ENCODE measurements at regions not wholly inside any gene's neighbourhood (a gene's known extent, or its start where the extent isn't known, plus 50 kb on each side); places are given as distances from the start of the nearest gene placed in this dataset.

DNA sequence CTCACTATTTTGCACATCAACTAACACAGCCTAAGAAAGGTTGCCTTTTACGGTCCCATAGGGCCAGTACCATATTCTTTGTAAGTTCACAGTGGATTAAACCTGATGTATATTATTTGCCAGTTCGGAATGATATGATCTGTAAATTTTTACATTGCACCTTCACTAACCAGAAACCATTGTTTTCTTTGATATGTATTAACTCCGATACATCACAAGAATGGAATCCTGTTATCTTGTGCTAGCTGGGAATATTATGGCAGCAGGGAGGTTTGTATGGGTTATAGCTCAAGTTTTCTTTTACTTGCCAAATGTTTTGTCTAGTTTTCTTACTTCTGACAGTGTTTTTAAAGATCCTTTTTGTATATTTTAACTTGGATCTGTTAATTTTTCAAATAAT lies 51.4 kb upstream of the S1PR1 start:
- H3K9me3 ChIP-seq, result no peaks in the 10 kb centered on the region
- ATAC-seq (no peak), DNase-seq (no peak)
- H3K4me3 ChIP-seq, result no peak overlapping the region
- intact Hi-C loops (cut with DNase I, micrococcal nuclease), result no loop called here
- no peaks in the 10 kb centered on the region for H3K4me1 ChIP-seq (ENCODE audit: low read depth)
- H3K36me3 ChIP-seq (ENCODE audit: low read depth), result no peaks in the 10 kb centered on the region
- TF ChIP-seq, protein P1, sequence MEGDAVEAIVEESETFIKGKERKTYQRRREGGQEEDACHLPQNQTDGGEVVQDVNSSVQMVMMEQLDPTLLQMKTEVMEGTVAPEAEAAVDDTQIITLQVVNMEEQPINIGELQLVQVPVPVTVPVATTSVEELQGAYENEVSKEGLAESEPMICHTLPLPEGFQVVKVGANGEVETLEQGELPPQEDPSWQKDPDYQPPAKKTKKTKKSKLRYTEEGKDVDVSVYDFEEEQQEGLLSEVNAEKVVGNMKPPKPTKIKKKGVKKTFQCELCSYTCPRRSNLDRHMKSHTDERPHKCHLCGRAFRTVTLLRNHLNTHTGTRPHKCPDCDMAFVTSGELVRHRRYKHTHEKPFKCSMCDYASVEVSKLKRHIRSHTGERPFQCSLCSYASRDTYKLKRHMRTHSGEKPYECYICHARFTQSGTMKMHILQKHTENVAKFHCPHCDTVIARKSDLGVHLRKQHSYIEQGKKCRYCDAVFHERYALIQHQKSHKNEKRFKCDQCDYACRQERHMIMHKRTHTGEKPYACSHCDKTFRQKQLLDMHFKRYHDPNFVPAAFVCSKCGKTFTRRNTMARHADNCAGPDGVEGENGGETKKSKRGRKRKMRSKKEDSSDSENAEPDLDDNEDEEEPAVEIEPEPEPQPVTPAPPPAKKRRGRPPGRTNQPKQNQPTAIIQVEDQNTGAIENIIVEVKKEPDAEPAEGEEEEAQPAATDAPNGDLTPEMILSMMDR (IDR thresholded peaks at IDR 0.05), result no peak

DNA sequence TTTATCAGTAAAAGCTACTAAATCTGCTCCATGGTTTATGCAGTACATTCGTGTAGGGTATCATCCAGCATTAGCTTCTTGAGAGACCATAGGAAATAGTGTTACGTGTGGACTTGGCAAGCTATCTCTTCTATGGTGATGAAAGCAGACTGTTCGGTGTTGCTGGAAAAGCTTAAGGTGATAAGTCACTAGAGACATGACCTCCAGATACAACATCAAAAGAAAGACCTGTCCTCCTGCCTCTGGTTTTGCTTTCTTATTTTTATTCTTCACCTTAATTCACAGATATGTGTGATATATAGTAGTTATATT lies 53.5 kb upstream of the S1PR1 start:
- Histone ChIP-seq H3K36me3 (ENCODE audit: low read depth) (no peaks in the 10 kb centered on the region), H3K4me1 (ENCODE audit: low read depth) (no peaks in the 10 kb centered on the region), H3K9me3 (no peaks in the 10 kb centered on the region), H3K4me3 (no peak overlapping the region)
- intact Hi-C loops (cut with DNase I, micrococcal nuclease), result no loop called here
- no peak for DNase-seq
- TF ChIP-seq, protein P1 (IDR thresholded peaks at IDR 0.05), result no peak
- no peak for ATAC-seq

DNA sequence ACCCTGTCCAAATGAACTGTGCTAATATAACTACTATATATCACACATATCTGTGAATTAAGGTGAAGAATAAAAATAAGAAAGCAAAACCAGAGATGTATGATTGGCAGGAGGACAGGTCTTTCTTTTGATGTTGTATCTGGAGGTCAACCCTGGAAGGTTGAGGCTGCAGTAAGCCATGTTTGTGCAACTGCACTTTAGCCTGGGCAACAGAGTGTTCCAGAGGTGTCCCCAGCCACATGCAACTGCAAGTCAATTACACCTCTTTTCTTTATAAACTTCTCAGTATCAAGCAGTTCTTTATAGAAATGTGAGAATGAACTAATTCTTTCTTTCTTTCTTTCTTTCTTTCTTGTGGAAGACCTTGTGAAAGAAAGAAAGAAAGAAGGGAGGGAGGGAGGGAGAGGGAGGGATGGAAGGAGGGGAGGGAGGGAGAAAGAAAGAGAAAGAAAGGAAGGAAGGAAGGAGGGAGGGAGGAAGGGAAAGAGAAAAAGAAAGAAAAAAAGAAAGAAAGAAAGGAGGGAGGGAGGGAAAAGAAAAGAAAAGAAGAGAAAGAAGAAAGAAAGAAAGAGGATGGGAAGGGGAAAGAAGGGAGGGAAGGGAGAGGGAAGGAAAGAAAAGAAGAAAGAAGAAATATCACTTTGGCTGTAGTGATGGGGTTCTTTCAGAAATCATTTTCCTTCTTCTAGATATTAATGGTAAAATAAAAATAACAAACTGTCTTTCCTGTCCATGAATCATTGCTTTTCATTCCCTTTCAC lies 54.0 kb upstream of the S1PR1 start:
- H3K9me3 ChIP-seq, result no peaks in the 10 kb centered on the region
- no peak overlapping the region for H3K4me3 ChIP-seq
- TF ChIP-seq, protein P1 (IDR thresholded peaks at IDR 0.05), result no peak
- DNase-seq (no peak), ATAC-seq (no peak)
- no peaks in the 10 kb centered on the region for H3K36me3 ChIP-seq (ENCODE audit: low read depth)
- intact Hi-C loops (cut with DNase I, micrococcal nuclease), result no loop called here
- H3K4me1 ChIP-seq (ENCODE audit: low read depth), result no peaks in the 10 kb centered on the region

DNA sequence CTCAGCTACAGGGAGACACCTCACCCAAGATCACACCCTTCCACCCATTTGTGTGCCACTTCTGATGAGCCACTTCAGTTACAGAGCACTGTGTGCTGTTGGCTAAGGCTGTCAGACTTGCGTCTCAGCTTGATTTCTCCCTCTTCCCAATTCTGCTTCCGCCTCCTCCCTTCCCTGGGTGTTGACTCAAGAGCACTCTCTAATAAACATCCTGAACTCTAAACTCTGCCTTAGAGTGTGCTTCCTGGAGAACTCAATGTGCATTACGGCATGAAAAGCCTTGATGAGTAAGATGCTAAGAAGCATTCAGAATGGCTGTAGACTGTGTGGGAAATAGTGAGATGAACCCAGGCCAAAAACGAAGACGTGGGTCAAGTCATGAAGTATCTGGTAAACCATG lies 54.9 kb upstream of the S1PR1 start:
- Histone ChIP-seq H3K9me3 (no peaks in the 10 kb centered on the region), H3K36me3 (ENCODE audit: low read depth) (no peaks in the 10 kb centered on the region), H3K4me3 (no peak overlapping the region), H3K4me1 (ENCODE audit: low read depth) (no peaks in the 10 kb centered on the region)
- TF ChIP-seq, protein P1 (IDR thresholded peaks at IDR 0.05), result no peak
- no peak for DNase-seq
- peak; percentile 31 for ATAC-seq
- intact Hi-C loops (cut with DNase I, micrococcal nuclease), result no loop called here

DNA sequence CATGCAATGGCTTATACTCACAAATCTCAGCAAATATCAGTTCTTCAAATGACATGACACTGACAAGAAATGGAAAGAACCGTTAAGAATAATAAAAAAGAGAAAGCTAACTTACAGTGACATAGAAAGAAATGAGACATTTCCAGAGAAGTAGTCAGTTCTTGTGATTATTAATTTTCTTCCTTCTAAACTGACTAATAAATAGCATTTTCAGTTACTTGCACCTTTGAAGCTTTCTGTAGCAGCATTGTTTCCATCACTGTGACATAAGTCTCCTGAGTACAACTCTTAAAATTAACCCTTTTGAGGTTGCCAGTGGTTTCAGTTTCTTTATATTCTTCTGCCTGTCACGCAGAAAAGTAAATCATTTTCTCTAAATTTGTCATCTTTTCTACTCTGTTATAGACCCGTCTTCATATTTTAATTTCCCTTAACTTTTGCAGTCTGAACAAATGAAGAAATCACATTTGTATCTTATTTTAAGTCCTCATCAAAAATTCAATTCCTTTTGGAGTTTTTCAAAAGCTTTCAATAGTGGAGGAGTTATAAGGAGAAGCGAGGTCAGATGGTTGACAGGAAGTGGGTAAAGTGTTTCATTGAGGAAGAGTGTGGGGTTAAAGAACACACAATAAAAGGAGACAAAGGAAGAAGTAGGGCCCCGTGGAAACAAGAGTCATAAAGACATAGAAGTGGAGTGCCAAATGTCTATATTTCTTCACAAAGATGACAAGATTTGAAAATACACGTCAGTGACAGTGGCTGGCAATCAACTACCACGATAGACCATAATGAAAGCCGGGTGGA lies 57.9 kb upstream of the S1PR1 start:
- TF ChIP-seq, protein P1 (IDR thresholded peaks at IDR 0.05), result no peak
- no peak overlapping the region for H3K4me3 ChIP-seq
- DNase-seq (no peak), ATAC-seq (peak; percentile 44)
- intact Hi-C loops (cut with DNase I, micrococcal nuclease), result no loop called here
- no peaks in the 10 kb centered on the region for H3K36me3 ChIP-seq (ENCODE audit: low read depth)
- no peaks in the 10 kb centered on the region for H3K9me3 ChIP-seq
- H3K4me1 ChIP-seq (ENCODE audit: low read depth), result no peaks in the 10 kb centered on the region

All from mucosa of descending colon (tissue), 3 donors.